Small intestine (tissue), 7 donors: ENCODE measurements at regions not wholly inside any gene's neighbourhood (a gene's known extent, or its start where the extent isn't known, plus 50 kb on each side); places are given as distances from the start of the nearest gene placed in this dataset.
A peak's percentile ranks its signal among the peaks of the same experiment; 100 is the strongest.

Experiments
- DNase-seq, 2 donors: peaks; one replicate each; pipeline versions ENCODE4 v3.0.0 to v3.0.0-alpha.2; 2013
- FAIRE-seq: peaks from 2 replicates; lab custom pipeline; 2012; peaks lifted over from hg19 to GRCh38; lab: Jason Lieb, UNC
- H3K27ac ChIP-seq, 3 donors: one replicate each; pipeline ENCODE4 v1.5.1; 2013; ENCODE audit warnings: low read length in 2 of 3, mild to moderate bottlenecking in 2 of 3, control low read depth in 1 of 3, inconsistent platforms in 1 of 3, low read depth in 1 of 3, moderate library complexity in 1 of 3
- H3K27me3 ChIP-seq, 3 donors: one replicate each; pipeline ENCODE4 v1.6.1; 2013; ENCODE audit warnings: low read length in 3 of 3, inconsistent platforms in 1 of 3; ENCODE audit not compliant: control insufficient read depth in 3 of 3, insufficient read depth in 3 of 3
- H3K36me3 ChIP-seq, 3 donors: one replicate each; pipeline ENCODE4 v1.6.1; 2013; ENCODE audit warnings: low read length in 3 of 3, inconsistent platforms in 1 of 3, low read depth in 1 of 3, mild to moderate bottlenecking in 1 of 3, moderate library complexity in 1 of 3; ENCODE audit not compliant: control insufficient read depth in 3 of 3, insufficient read depth in 2 of 3
- H3K4me1 ChIP-seq, 3 donors: one replicate each; pipeline ENCODE4 v1.6.1; 2013; ENCODE audit warnings: low read length in 2 of 3, inconsistent platforms in 1 of 3, low read depth in 1 of 3, mild to moderate bottlenecking in 1 of 3, moderate library complexity in 1 of 3; ENCODE audit not compliant: control insufficient read depth in 3 of 3, insufficient read depth in 2 of 3
- H3K4me3 ChIP-seq, 3 donors: one replicate each; pipeline ENCODE4 v1.5.1; 2013; ENCODE audit warnings: low read length in 3 of 3, control low read depth in 1 of 3, inconsistent platforms in 1 of 3, low read depth in 1 of 3, mild to moderate bottlenecking in 1 of 3, moderate library complexity in 1 of 3
- H3K9me3 ChIP-seq, 2 donors: one replicate each; pipeline ENCODE4 v1.6.1; 2013; ENCODE audit warnings: low read depth in 1 of 2, low read length in 1 of 2; ENCODE audit not compliant: control insufficient read depth in 2 of 2, insufficient read depth in 1 of 2
- WGBS, 3 donors: extraction: QIAGEN DNeasy Blood & Tissue Kit; methylation state at CpG; one replicate each; pipeline ENCODE4 v1.1.7; 2013; 5-methylcytosine and 5-hydroxymethylcytosine counted together
- donor health status: healthy with polysubstance abuse.
- donor health status: control.
- donor health status: control.
- donor health status: Bipolar disorder and iron deficiency.
- donor health status: healthy.

GRCh38 chr3:87856126-87856525 is 202.7 kb downstream of the CGGBP1 start:
- H3K27ac ChIP-seq, result no peak overlapping the region
- 63 to 74% (median 64%) methylated on average over 1 of the region's 1 CpG for WGBS, 3 donors
- FAIRE-seq (peak; percentile 5), DNase-seq (no peak)
- no peaks in the 10 kb centered on the region for H3K4me1 ChIP-seq
- no peaks in the 10 kb centered on the region for H3K27me3 ChIP-seq
- no peak overlapping the region for H3K4me3 ChIP-seq
- H3K36me3 ChIP-seq, result no peaks in the 10 kb centered on the region
- no peaks in the 10 kb centered on the region for H3K9me3 ChIP-seq

- DNase-seq (no peak), FAIRE-seq (no peak)
- Histone ChIP-seq H3K4me1 (no peaks in the 10 kb centered on the region), H3K4me3 (no peak overlapping the region), H3K36me3 (no peaks in the 10 kb centered on the region), H3K9me3 (no peaks in the 10 kb centered on the region), H3K27me3 (no peaks in the 10 kb centered on the region), H3K27ac (no peak overlapping the region)
- WGBS, 3 donors, result 41 to 58% (median 50%) methylated on average over 3 of the region's 3 CpGs
Observed at GRCh38 chr3:87855616-87856015, 203.2 kb downstream of the CGGBP1 start.

- no peak overlapping the region for H3K4me3 ChIP-seq
- no peaks in the 10 kb centered on the region for H3K27me3 ChIP-seq
- FAIRE-seq (no peak), DNase-seq (no peak)
- H3K27ac ChIP-seq, result no peak overlapping the region
- no peaks in the 10 kb centered on the region for H3K36me3 ChIP-seq
- no peaks in the 10 kb centered on the region for H3K9me3 ChIP-seq
- no peaks in the 10 kb centered on the region for H3K4me1 ChIP-seq
- WGBS, 3 donors, result 64 to 76% (median 75%) methylated on average over 1 of the region's 1 CpG
Observed at GRCh38 chr3:87855211-87855610, 203.6 kb downstream of the CGGBP1 start.

- Histone ChIP-seq H3K9me3 (no peaks in the 10 kb centered on the region), H3K27ac (no peak overlapping the region), H3K27me3 (no peaks in the 10 kb centered on the region), H3K4me1 (no peaks in the 10 kb centered on the region), H3K4me3 (no peak overlapping the region), H3K36me3 (no peaks in the 10 kb centered on the region)
- FAIRE-seq (no peak), DNase-seq (no peak)
- WGBS, 3 donors, result 78 to 85% (median 80%) methylated on average over 2 of the region's 2 CpGs
Observed at GRCh38 chr3:87848003-87848402, 210.8 kb downstream of the CGGBP1 start.

- no peak for DNase-seq
- no peak for FAIRE-seq
- WGBS, 3 donors, result 71 to 87% (median 72%) methylated on average over 1 of the region's 1 CpG
Observed at GRCh38 chr3:87837076-87837475, 221.7 kb downstream of the CGGBP1 start.

GRCh38 chr3:87836026-87836425 is 222.8 kb downstream of the CGGBP1 start:
- FAIRE-seq, result no peak
- H3K27me3 ChIP-seq, result no peaks in the 10 kb centered on the region
- no peak overlapping the region for H3K27ac ChIP-seq
- H3K4me3 ChIP-seq, result no peak overlapping the region
- H3K4me1 ChIP-seq, result no peaks in the 10 kb centered on the region
- WGBS, 3 donors, result 43 to 60% (median 54%) methylated on average over 1 of the region's 1 CpG
- no peaks in the 10 kb centered on the region for H3K36me3 ChIP-seq
- DNase-seq, result no peak
- H3K9me3 ChIP-seq, result no peaks in the 10 kb centered on the region

More at GRCh38 chr3:87837076-87837475, 221.7 kb downstream of the CGGBP1 start:
- H3K27ac ChIP-seq, result no peak overlapping the region
- no peaks in the 10 kb centered on the region for H3K36me3 ChIP-seq
- no peaks in the 10 kb centered on the region for H3K27me3 ChIP-seq
- no peak overlapping the region for H3K4me3 ChIP-seq
- H3K9me3 ChIP-seq, result no peaks in the 10 kb centered on the region
- no peaks in the 10 kb centered on the region for H3K4me1 ChIP-seq

- Histone ChIP-seq H3K9me3 (no peaks in the 10 kb centered on the region), H3K4me3 (no peak overlapping the region), H3K27me3 (no peaks in the 10 kb centered on the region), H3K27ac (no peak overlapping the region), H3K4me1 (no peaks in the 10 kb centered on the region), H3K36me3 (no peaks in the 10 kb centered on the region)
- 83 to 92% (median 88%) methylated on average over 4 of the region's 4 CpGs for WGBS, 3 donors
- DNase-seq (no peak), FAIRE-seq (no peak)
Observed at GRCh38 chr3:87835236-87835635, 223.6 kb downstream of the CGGBP1 start.

GRCh38 chr3:87834327-87834726 is 224.5 kb downstream of the CGGBP1 start:
- no peaks in the 10 kb centered on the region for H3K9me3 ChIP-seq
- no peaks in the 10 kb centered on the region for H3K27me3 ChIP-seq
- H3K36me3 ChIP-seq, result no peaks in the 10 kb centered on the region
- no peak overlapping the region for H3K4me3 ChIP-seq
- 61 to 76% (median 63%) methylated on average over 2 of the region's 2 CpGs for WGBS, 3 donors
- H3K4me1 ChIP-seq, result no peaks in the 10 kb centered on the region
- DNase-seq, result no peak
- H3K27ac ChIP-seq, result no peak overlapping the region
- FAIRE-seq, result no peak

GRCh38 chr3:87833039-87833377 is 225.8 kb downstream of the CGGBP1 start:
- FAIRE-seq (no peak), DNase-seq (no peak)
- Histone ChIP-seq H3K4me3 (no peak overlapping the region), H3K4me1 (no peaks in the 10 kb centered on the region), H3K9me3 (no peaks in the 10 kb centered on the region), H3K36me3 (no peaks in the 10 kb centered on the region), H3K27ac (no peak overlapping the region), H3K27me3 (no peaks in the 10 kb centered on the region)
